ENCODE measurements at regions not wholly inside any gene's neighbourhood (a gene's known extent, or its start where the extent isn't known, plus 50 kb on each side); places are given as distances from the start of the nearest gene placed in this dataset.

- TF ChIP-seq ZNF114 (CRISPR knock-in tag; IDR thresholded peaks at IDR 0.05) (no peak), REST (IDR thresholded peaks at IDR 0.05; ENCODE audit: unreplicated experiment) (no peak)
- TF ChIP-seq, protein P1, sequence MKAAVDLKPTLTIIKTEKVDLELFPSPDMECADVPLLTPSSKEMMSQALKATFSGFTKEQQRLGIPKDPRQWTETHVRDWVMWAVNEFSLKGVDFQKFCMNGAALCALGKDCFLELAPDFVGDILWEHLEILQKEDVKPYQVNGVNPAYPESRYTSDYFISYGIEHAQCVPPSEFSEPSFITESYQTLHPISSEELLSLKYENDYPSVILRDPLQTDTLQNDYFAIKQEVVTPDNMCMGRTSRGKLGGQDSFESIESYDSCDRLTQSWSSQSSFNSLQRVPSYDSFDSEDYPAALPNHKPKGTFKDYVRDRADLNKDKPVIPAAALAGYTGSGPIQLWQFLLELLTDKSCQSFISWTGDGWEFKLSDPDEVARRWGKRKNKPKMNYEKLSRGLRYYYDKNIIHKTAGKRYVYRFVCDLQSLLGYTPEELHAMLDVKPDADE (IDR thresholded peaks at IDR 0.05): no peak
These were observed 440.0 kb downstream of the PDCD6IP start (continued) for GRCh38 chr3:34238407-34238806.

- Mint-ChIP-seq H3K4me3 (no peak overlapping the region), H3K36me3 (ENCODE audit: low read depth) (no peaks in the 10 kb centered on the region), H3K27me3 (ENCODE audit: insufficient read depth, low read depth, poor library complexity) (no peaks in the 10 kb centered on the region), H3K27ac (no peak overlapping the region), H3K9me3 (no peaks in the 10 kb centered on the region), H3K4me1 (no peaks in the 10 kb centered on the region; the same call in 2 of the 3 replicates)
- no peaks in the 10 kb centered on the region for H3K79me2 ChIP-seq (replicated peaks; ENCODE audit: insufficient read depth)
- no peaks in the 10 kb centered on the region for H3K4me1 ChIP-seq (ENCODE audit: insufficient read depth)
- ATAC-seq (no peak), DNase-seq (ENCODE audit: low spot score) (no peak)
- no peak overlapping the region for H3K27ac ChIP-seq (ENCODE audit: low read depth)
- H3K36me3 ChIP-seq (ENCODE audit: insufficient read depth): no peaks in the 10 kb centered on the region
- H3K4me3 ChIP-seq: no peak overlapping the region
- no peak overlapping the region for H2AFZ ChIP-seq
- H3K27me3 ChIP-seq (ENCODE audit: insufficient read depth): no peaks in the 10 kb centered on the region
- no peak overlapping the region for H3K4me2 ChIP-seq
- no peaks in the 10 kb centered on the region for H3K9me2 ChIP-seq (ENCODE audit: insufficient read depth)
- H4K20me1 ChIP-seq (replicated peaks; ENCODE audit: insufficient read depth): no peaks in the 10 kb centered on the region
- TF ChIP-seq, protein P1 (IDR thresholded peaks at IDR 0.05): no peak
- TF ChIP-seq EZH2 (IDR thresholded peaks at IDR 0.05; ENCODE audit: low read depth, unreplicated experiment) (no peak), ZNF462 (CRISPR knock-in tag; IDR thresholded peaks at IDR 0.05) (no peak), EZH2phosphoT487 (IDR thresholded peaks at IDR 0.05; ENCODE audit: unreplicated experiment) (no peak), POLR2AphosphoS5 (IDR thresholded peaks at IDR 0.05; ENCODE audit: low read depth) (no peak), STAT1 (IDR thresholded peaks at IDR 0.05; ENCODE audit: unreplicated experiment) (no peak), CREB1 (CRISPR knock-in tag; IDR thresholded peaks at IDR 0.05; ENCODE audit: low read depth) (no peak), JUNB (IDR thresholded peaks at IDR 0.05; ENCODE audit: unreplicated experiment) (no peak), NANOG (IDR thresholded peaks at IDR 0.05; ENCODE audit: borderline replicate concordance) (no peak)
- TF ChIP-seq, protein P2, sequence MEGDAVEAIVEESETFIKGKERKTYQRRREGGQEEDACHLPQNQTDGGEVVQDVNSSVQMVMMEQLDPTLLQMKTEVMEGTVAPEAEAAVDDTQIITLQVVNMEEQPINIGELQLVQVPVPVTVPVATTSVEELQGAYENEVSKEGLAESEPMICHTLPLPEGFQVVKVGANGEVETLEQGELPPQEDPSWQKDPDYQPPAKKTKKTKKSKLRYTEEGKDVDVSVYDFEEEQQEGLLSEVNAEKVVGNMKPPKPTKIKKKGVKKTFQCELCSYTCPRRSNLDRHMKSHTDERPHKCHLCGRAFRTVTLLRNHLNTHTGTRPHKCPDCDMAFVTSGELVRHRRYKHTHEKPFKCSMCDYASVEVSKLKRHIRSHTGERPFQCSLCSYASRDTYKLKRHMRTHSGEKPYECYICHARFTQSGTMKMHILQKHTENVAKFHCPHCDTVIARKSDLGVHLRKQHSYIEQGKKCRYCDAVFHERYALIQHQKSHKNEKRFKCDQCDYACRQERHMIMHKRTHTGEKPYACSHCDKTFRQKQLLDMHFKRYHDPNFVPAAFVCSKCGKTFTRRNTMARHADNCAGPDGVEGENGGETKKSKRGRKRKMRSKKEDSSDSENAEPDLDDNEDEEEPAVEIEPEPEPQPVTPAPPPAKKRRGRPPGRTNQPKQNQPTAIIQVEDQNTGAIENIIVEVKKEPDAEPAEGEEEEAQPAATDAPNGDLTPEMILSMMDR (conservative IDR thresholded peaks at IDR 0.05; ENCODE audit: low read depth in 2 of 2): no peak
- H3F3A ChIP-seq (replicated peaks; ENCODE audit: low read depth): no peaks in the 10 kb centered on the region
These were observed 440.9 kb downstream of the PDCD6IP start for GRCh38 chr3:34239287-34239686.

Measured in GM23338 (cell line).